GM12878 (cell line): ENCODE measurements at regions not wholly inside any gene's neighbourhood (a gene's known extent, or its start where the extent isn't known, plus 50 kb on each side); places are given as distances from the start of the nearest gene placed in this dataset.

Source experiments
- CTCF ChIP-seq, 3 experiments: IDR thresholded peaks in 2 of 3; conservative IDR thresholded peaks in 1 of 3; 2 replicates each; pipeline ENCODE4 v1.5.1; 2011; ENCODE audit warnings: low read depth in 3 of 3, low read length in 3 of 3, mild to moderate bottlenecking in 3 of 3, control low read depth in 2 of 3, moderate library complexity in 2 of 3, inconsistent platforms in 1 of 3, mixed read lengths in 1 of 3; ENCODE audit not compliant: control insufficient read depth in 2 of 3, insufficient read depth in 1 of 3; ENCODE audit errors: extremely low read depth in 1 of 3
- EZH2 ChIP-seq: IDR thresholded peaks from 2 replicates; pipeline ENCODE4 v1.6.1; 2012; ENCODE audit warnings: low read depth, mild to moderate bottlenecking, control low read depth, inconsistent platforms, low read length, borderline replicate concordance; ENCODE audit not compliant: control insufficient read depth
- FOS ChIP-seq: IDR thresholded peaks from 3 replicates; pipeline ENCODE4 v1.6.1; 2011; ENCODE audit warnings: borderline replicate concordance; ENCODE audit not compliant: insufficient read length; ENCODE audit errors: extremely low read depth
- FOXK2 ChIP-seq: fragments of 450-650 bp; IDR thresholded peaks from 2 replicates; pipeline ENCODE4 v1.6.1; 2017; ENCODE audit warnings: mild to moderate bottlenecking, moderate library complexity
- KLF5 ChIP-seq: fragments of 450-650 bp; IDR thresholded peaks from 2 replicates; pipeline ENCODE4 v1.6.1; 2014; ENCODE audit warnings: mild to moderate bottlenecking; ENCODE audit not compliant: partially characterized antibody
- MXI1 ChIP-seq: fragments of 150-350 bp; IDR thresholded peaks from 2 replicates; pipeline ENCODE4 v1.6.1; 2011; ENCODE audit warnings: low read depth, mild to moderate bottlenecking, inconsistent platforms, low read length, improper control_type of control experiment
- NR2C2 ChIP-seq: IDR thresholded peaks from 2 replicates; pipeline ENCODE4 v1.6.1; 2011; ENCODE audit warnings: borderline replicate concordance, low read depth; ENCODE audit not compliant: control insufficient read depth, insufficient read length
- POLR2A ChIP-seq: IDR thresholded peaks from 2 replicates; pipeline ENCODE4 v1.6.1; 2011; ENCODE audit warnings: low read depth, mild to moderate bottlenecking, low read length
- SMAD1 ChIP-seq: fragments of 450-650 bp; IDR thresholded peaks from 2 replicates; pipeline ENCODE4 v1.6.1; 2018; ENCODE audit warnings: mild to moderate bottlenecking, low read depth; ENCODE audit not compliant: partially characterized antibody
- TARDBP ChIP-seq: IDR thresholded peaks from 2 replicates; pipeline ENCODE4 v1.6.1; 2016; ENCODE audit warnings: borderline replicate concordance
- USF2 ChIP-seq: IDR thresholded peaks from 2 replicates; pipeline ENCODE4 v1.6.1; 2011; ENCODE audit warnings: low read depth, low read length, improper control_type of control experiment, borderline replicate concordance

- no peak for TF ChIP-seq USF2
- no peak for TF ChIP-seq CTCF (IDR thresholded peaks at IDR 0.05 in 2 of 3, conservative IDR thresholded peaks at IDR 0.05 in 1 of 3; ENCODE audit: control insufficient read depth in 2 of 3, extremely low read depth in 1 of 3, insufficient read depth in 1 of 3, low read depth in 3 of 3, low read length in 3 of 3)
- TF ChIP-seq SMAD1: no peak
- no peak for TF ChIP-seq EZH2
- TF ChIP-seq MXI1: no peak
- TF ChIP-seq POLR2A: no peak
- TF ChIP-seq TARDBP: no peak
- TF ChIP-seq FOXK2: no peak
- TF ChIP-seq KLF5: no peak
- TF ChIP-seq FOS: no peak
- TF ChIP-seq NR2C2: no peak
Measured at GRCh38 chr2:7658486-7658885, 741.3 kb downstream of the RNF144A start.
